Germinal center (tissue), 1 donor: ENCODE measurements at regions not wholly inside any gene's neighbourhood (a gene's known extent, or its start where the extent isn't known, plus 50 kb on each side); places are given as distances from the start of the nearest gene placed in this dataset.

Experiments
- DNase-seq: peaks from one replicate; pipeline ENCODE4 v3.0.0; 2012; ENCODE audit warnings: mixed read lengths, low spot score

- DNase-seq = no peak
Observed at GRCh38 chr1:58862728-58863385, 79.0 kb upstream of the JUN start.

DNA sequence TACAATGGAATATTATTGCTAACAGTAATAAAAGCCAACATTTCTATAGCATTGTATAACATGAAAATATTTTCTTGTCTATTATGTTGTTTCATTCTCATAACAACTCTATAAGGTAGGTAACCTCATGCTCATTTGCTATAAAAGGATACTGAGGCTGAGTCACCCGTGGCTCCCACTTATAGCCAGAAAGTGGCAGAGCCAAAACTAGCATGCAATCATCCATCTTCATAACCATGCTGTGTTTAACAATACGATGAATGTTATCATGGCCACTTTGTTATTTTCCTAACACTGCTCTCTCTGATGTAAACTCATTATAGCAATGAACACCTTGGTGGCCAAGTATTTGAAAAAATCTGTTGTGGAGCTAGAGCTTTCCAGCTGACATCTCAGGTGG lies 80.8 kb upstream of the JUN start:
- no peak for DNase-seq

DNA sequence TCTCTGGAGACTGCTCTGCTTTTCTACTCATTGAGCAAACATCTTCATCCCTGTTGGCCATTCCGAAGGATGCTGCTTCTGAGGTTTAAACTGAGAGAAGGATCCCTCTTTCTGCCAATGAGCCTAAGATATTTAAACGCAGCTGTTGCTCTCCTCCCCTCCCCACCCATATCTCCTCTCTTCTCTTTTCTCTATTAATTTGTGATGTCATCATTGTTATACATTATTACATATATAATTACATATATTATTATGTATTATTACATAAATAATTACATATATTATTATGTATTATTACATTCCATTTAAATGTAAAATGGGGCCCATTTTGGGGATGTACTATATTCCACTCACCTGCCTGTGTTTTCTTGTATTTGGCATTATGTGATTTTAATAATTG lies 82.7 kb upstream of the JUN start:
- DNase-seq = no peak

GRCh38 chr1:58869638-58870297 lies 85.9 kb upstream of the JUN start:
- no peak for DNase-seq

- no peak for DNase-seq
Observed at GRCh38 chr1:58870298-58870676, 86.4 kb upstream of the JUN start.

- no peak for DNase-seq
Observed at GRCh38 chr1:58874342-58874741, 90.5 kb upstream of the JUN start.

DNA sequence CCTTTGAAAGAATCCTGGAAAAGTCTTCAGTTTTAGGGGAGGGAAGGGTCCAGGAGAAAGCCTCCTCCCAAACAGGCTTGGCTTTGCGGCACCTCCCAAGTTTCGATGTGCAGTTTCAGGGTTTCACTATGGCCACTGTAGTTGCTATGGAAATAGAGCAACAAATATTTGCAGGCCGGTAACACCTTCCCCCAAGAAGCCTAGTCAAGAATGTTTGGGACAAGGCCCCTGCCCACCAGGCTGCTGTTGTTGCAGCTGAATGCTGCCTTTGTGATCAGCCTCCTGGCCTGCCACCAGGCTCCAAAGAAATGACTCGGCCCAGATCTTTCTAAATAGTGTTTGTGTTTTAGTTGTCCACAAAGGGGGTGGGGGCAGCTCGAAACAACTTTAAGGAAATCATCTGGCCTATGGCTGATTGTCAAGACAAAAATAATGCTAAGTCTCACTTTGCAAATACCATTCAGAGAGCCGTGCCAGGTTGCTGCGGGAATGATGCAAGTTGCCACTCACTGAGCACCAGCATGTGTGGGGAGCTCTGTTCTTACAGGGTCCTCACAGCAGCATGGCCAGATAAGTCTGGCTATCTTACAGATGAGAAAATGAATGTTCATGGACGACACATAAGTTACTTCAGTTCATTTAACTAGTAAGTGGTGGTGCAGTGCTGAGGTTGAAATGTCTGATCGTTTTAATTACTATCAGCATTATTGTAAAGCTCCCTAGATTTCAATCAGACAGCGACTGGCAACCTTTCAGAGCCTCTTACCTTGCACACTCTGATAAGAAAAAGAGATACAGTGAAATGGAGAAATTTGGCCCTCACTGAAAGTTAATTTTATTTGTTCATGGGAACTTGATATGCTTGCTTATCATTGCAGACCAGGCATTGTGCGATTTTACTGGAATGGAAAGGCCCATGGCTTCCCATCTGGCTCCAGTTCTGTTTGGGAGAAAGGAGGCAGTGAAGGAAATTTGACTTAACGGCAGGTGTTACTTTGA lies 91.2 kb upstream of the JUN start:
- DNase-seq = no peak

DNA sequence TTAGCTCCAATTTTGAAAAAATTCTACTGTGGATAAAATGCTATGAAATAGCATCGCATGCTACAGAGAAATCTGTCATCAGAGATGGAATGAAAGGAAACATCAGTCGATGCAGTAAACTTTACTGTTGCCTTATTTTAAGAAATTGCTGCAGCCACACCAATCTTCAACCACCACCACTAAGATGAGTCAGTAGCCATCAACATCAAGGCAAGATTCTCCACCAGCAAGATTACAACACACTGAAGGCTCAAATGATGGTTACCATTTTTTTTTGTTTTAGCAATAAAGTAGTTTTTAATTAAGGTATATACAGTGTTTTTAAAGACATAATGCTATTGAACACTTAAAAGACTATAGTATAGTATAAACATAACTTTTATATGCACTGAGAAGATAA lies 95.6 kb upstream of the JUN start:
- no peak for DNase-seq

DNA sequence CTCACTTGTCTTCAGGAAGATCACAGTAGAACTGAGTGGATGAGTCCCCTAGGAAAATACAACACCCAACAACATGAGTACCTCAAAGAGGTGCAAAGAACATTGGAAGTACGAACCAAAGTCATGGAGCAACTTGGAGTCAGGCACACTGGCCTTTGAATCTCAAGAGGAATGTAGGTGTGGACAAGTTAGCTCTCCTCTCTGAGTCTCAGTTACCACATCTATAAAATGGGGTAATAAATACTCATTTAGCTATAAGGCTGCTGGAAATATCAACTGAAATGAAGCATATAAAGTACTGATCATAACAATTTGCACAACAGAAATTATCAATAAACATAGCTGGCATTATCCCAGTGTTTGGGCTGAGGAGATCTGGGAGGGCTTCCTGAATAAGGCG lies 96.7 kb upstream of the JUN start:
- no peak for DNase-seq

GRCh38 chr1:58881471-58881994 lies 97.7 kb upstream of the JUN start:
- DNase-seq = no peak

GRCh38 chr1:58882322-58882948 lies 98.6 kb upstream of the JUN start:
- DNase-seq = no peak

- DNase-seq = no peak
Observed at GRCh38 chr1:58883037-58883887, 99.4 kb upstream of the JUN start.

DNA sequence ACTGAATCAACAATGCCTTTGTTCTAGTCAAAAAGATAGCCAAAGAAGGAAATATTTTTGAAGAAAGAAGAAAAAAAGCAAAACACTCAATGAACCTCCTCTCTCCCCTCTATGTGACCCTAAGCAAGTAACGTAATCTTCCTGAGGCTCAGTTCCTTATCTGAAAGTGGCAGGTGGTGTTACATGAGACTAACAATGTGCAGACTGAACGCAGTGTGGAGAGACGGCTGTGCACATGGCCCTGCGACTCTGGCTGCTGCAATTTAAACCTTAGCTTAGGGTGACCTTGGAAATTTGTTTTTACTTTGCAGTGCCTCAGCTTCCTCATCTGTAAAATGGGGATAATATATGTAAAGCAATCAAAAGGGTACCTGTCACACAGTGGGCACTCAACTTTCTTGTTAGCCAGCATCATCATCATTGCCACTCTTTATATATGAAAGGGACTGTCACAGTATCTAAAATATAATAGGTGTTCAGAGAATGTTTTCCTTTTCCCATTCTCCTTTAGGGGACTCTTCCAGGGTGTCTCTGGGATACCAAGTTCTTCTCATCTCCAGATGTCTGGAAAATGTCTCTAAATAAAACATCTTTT lies 100.1 kb upstream of the JUN start:
- no peak for DNase-seq

GRCh38 chr1:58884706-58885661 lies 101.1 kb upstream of the JUN start:
- no peak for DNase-seq

GRCh38 chr1:58885998-58886397 lies 102.2 kb upstream of the JUN start:
- no peak for DNase-seq

GRCh38 chr1:58886611-58887010 lies 102.8 kb upstream of the JUN start:
- DNase-seq = no peak

DNA sequence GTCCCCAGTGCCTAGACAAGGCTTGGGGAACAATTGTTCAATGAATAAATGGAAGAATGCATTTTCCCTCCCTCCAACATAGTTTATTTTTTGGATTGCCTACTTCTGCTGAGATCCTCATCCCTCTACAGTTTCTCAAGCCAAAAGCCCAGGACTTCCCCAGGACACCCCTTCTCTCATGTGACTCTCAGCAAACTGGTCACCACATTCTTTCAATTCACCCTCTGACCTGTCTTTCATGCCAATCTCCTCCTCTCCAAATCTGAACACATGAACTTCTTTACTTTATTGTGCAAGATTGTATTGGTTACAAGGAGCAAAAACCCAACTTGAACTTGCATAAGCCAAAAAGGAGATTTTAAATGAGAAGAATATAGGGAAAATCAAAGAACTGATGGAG lies 103.2 kb upstream of the JUN start:
- no peak for DNase-seq

GRCh38 chr1:58888833-58889232 lies 105.0 kb upstream of the JUN start:
- DNase-seq = no peak

DNA sequence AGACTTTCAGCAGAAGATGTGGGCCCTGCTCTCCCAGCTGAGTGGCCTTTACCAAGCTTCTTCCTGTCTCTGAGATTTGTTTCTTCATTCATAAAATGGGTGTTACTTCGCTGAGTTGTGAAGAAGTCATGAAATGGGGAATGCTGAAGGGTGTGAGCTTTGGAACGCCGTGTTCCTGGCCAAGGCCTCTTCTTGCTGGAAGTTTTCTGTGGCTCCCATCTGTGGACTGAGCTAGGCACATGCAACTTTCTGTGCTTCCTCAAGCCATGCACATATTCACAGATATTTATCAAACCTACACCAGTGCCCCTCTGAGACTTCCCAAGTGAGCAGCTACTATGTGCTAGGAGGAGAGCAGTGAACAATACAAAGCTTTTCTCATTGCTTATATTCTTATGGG lies 106.3 kb upstream of the JUN start:
- DNase-seq = no peak

GRCh38 chr1:58890609-58891008 lies 106.8 kb upstream of the JUN start:
- DNase-seq = no peak
